ENCODE measurements at regions not wholly inside any gene's neighbourhood (a gene's known extent, or its start where the extent isn't known, plus 50 kb on each side); places are given as distances from the start of the nearest gene placed in this dataset.

DNA sequence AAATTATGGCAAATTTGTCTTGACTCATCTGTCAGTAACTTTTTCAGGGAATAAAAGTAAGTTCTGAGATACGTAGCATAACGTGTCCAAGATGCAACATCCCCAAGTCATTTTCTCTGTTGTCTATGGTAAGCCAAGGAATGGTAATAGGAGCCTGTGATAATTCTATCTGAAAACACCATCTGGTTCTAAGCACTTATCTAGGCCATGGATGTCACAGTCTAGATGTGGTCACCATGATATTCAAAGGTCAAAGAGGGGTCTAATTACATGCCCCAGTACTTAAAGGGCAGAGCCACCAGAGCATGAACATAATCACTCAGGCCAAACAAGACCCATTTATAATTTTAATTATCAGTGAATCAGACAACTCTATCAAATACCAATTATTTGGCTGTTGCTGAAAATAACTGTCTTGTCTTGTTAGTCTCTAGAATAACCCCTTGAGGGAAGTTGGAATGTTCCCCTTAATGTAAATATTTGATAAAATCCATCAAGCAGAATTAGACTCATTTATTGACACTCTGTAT, 225.1 kb upstream of the MPPED2 start:
- no peak overlapping the region for H3K9ac ChIP-seq (ENCODE audit: low read length in 5 of 5)
- H3K9me3 ChIP-seq (ENCODE audit: control insufficient read depth in 5 of 5, low read length in 5 of 5) = no peaks in the 10 kb centered on the region
- H3K4me3 ChIP-seq (ENCODE audit: low read depth in 1 of 5, low read length in 5 of 5) = no peak overlapping the region
- no peak overlapping the region for H3K27ac ChIP-seq (ENCODE audit: low read depth, low read length)
- no peaks in the 10 kb centered on the region for H3K36me3 ChIP-seq (ENCODE audit: control insufficient read depth in 5 of 5, insufficient read depth in 5 of 5, low read length in 5 of 5)
- H3K27me3 ChIP-seq (ENCODE audit: control insufficient read depth in 5 of 5, insufficient read depth in 4 of 5, low read length in 5 of 5) = no peaks in the 10 kb centered on the region
- peaks cover 0 to under 1% (median 0%) of the 10 kb centered on the region in 5 donors for H3K4me1 ChIP-seq (ENCODE audit: control insufficient read depth in 5 of 5, insufficient read depth in 5 of 5, low read length in 5 of 5)

DNA sequence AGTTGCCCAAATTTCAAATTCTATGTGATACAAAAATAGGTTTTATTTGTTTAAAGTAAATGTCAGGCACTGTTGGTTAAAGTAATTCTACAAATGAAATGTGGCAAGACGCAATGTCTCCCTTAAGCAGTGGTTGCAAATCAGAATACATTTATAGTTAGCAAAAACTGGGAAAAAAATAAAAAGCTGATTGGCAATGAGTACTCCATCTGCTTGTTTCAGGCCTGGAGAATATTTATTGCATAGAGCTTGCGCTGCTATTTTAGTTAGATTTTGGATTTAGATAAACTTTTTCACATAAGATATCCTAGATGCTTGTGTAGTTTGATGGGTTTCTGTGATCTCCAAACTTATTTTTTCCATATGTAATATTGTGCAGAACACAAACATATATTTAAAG, 224.0 kb upstream of the MPPED2 start:
- Histone ChIP-seq H3K9me3 (ENCODE audit: control insufficient read depth in 5 of 5, low read length in 5 of 5) (no peaks in the 10 kb centered on the region), H3K9ac (ENCODE audit: low read length in 5 of 5) (no peak overlapping the region), H3K4me3 (ENCODE audit: low read depth in 1 of 5, low read length in 5 of 5) (no peak overlapping the region), H3K36me3 (ENCODE audit: control insufficient read depth in 5 of 5, insufficient read depth in 5 of 5, low read length in 5 of 5) (no peaks in the 10 kb centered on the region), H3K27ac (ENCODE audit: low read depth, low read length) (no peak overlapping the region), H3K27me3 (ENCODE audit: control insufficient read depth in 5 of 5, insufficient read depth in 4 of 5, low read length in 5 of 5) (no peaks in the 10 kb centered on the region), H3K4me1 (ENCODE audit: control insufficient read depth in 5 of 5, insufficient read depth in 5 of 5, low read length in 5 of 5) (no peaks in the 10 kb centered on the region)

GRCh38 chr11:30801357-30801756, 215.2 kb upstream of the MPPED2 start:
- Histone ChIP-seq H3K27me3 (ENCODE audit: control insufficient read depth in 5 of 5, insufficient read depth in 4 of 5, low read length in 5 of 5) (no peaks in the 10 kb centered on the region), H3K9me3 (ENCODE audit: control insufficient read depth in 5 of 5, low read length in 5 of 5) (no peaks in the 10 kb centered on the region), H3K4me3 (ENCODE audit: low read depth in 1 of 5, low read length in 5 of 5) (no peak overlapping the region), H3K4me1 (ENCODE audit: control insufficient read depth in 5 of 5, insufficient read depth in 5 of 5, low read length in 5 of 5) (peaks cover 0 to 4% (median 0%) of the 10 kb centered on the region in 5 donors), H3K9ac (ENCODE audit: low read length in 5 of 5) (no peak overlapping the region), H3K36me3 (ENCODE audit: control insufficient read depth in 5 of 5, insufficient read depth in 5 of 5, low read length in 5 of 5) (no peaks in the 10 kb centered on the region), H3K27ac (ENCODE audit: low read depth, low read length) (no peak overlapping the region)

DNA sequence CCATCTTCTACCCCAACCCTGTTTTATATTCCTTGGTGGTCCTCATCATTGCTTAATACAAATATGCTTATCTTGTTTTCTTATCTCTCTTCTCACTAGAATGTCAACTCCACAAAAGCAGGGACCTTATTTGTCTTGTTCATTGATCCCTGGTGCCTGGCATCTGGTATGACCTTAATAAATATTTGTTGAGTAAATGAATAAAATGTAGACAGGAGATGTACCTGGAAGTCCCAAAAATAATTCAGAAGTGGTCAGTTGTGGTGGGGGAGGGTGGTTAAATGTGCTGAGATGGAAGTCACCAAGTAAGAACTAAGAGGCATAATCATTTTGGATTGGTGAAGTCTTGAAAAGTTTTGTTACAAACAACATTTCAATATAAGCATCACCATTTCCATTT, 214.8 kb upstream of the MPPED2 start:
- Histone ChIP-seq H3K27ac (ENCODE audit: low read depth, low read length) (no peak overlapping the region), H3K4me3 (ENCODE audit: low read depth in 1 of 5, low read length in 5 of 5) (no peak overlapping the region), H3K9ac (ENCODE audit: low read length in 5 of 5) (no peak overlapping the region)

DNA sequence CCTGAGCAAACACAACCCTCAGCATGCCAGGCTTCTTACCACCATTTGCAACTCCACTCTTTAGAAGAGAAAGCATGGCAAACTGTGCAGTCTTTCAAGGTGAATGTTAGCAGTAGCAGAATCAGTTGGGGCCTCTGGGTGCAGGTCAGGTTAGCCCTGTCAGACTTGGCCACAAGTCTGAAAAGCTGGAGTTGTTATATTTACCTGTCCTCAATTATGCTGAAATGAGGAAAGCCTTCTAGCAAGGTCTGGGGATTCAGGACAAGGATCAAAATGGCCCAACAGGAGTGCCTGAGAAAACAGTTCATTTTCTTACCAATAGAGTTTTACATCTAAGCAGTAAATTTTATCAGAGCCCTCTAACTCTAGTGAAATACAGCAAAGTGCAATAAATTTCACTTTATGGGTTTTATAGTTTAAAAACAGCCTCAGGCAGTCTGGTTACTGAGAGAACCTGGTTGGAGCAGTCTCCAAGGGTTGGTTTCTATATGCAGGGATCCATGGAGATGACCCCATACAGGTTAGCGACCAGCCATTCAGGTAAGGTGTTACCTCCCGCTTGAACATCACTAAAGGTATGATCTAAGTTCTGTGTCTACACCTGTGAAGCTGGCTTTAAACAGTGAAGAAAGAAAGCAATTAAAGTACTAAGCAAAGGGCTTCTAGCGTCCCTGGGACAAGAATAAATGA, 212.5 kb upstream of the MPPED2 start:
- Histone ChIP-seq H3K27me3 (ENCODE audit: control insufficient read depth in 5 of 5, insufficient read depth in 4 of 5, low read length in 5 of 5) (no peaks in the 10 kb centered on the region), H3K9ac (ENCODE audit: low read length in 5 of 5) (no peak overlapping the region), H3K9me3 (ENCODE audit: control insufficient read depth in 5 of 5, low read length in 5 of 5) (no peaks in the 10 kb centered on the region), H3K27ac (ENCODE audit: low read depth, low read length) (no peak overlapping the region), H3K4me1 (ENCODE audit: control insufficient read depth in 5 of 5, insufficient read depth in 5 of 5, low read length in 5 of 5) (peaks cover 0 to 4% (median 0%) of the 10 kb centered on the region in 5 donors), H3K36me3 (ENCODE audit: control insufficient read depth in 5 of 5, insufficient read depth in 5 of 5, low read length in 5 of 5) (no peaks in the 10 kb centered on the region), H3K4me3 (ENCODE audit: low read depth in 1 of 5, low read length in 5 of 5) (no peak overlapping the region)

More for the DNA sequence above, 214.8 kb upstream of the MPPED2 start:
- Histone ChIP-seq H3K9me3 (ENCODE audit: control insufficient read depth in 5 of 5, low read length in 5 of 5) (no peaks in the 10 kb centered on the region), H3K36me3 (ENCODE audit: control insufficient read depth in 5 of 5, insufficient read depth in 5 of 5, low read length in 5 of 5) (no peaks in the 10 kb centered on the region), H3K27me3 (ENCODE audit: control insufficient read depth in 5 of 5, insufficient read depth in 4 of 5, low read length in 5 of 5) (no peaks in the 10 kb centered on the region), H3K4me1 (ENCODE audit: control insufficient read depth in 5 of 5, insufficient read depth in 5 of 5, low read length in 5 of 5) (peaks cover 0 to 4% (median 0%) of the 10 kb centered on the region in 5 donors)

DNA sequence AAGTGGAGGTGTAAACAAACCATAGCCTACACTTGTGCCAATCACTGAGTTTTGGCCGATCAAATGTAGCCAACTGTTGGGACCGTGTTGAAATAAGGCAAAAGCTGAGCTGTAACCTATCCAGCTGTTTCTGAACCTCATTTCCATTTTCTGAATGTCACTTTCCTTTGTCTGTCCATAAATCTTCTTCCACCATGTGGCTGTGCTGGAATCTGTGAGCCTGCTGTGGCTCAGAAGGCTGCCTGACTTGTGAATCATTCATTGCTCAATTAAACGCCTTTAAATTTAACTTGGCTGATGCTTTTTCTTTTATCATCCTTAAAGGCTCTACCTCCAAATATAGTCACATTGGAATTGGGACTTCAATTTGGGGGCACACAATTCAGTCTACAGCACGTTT, 203.1 kb upstream of the MPPED2 start:
- H3K4me1 ChIP-seq (ENCODE audit: control insufficient read depth in 5 of 5, insufficient read depth in 5 of 5, low read length in 5 of 5) = peaks cover 0 to 22% (median 0%) of the 10 kb centered on the region in 5 donors
- H3K27ac ChIP-seq (ENCODE audit: low read depth, low read length) = no peak overlapping the region
- H3K9ac ChIP-seq (ENCODE audit: low read length in 5 of 5) = no peak overlapping the region
- no peaks in the 10 kb centered on the region for H3K27me3 ChIP-seq (ENCODE audit: control insufficient read depth in 5 of 5, insufficient read depth in 4 of 5, low read length in 5 of 5)
- H3K9me3 ChIP-seq (ENCODE audit: control insufficient read depth in 5 of 5, low read length in 5 of 5) = no peaks in the 10 kb centered on the region
- H3K4me3 ChIP-seq (ENCODE audit: low read depth in 1 of 5, low read length in 5 of 5) = no peak overlapping the region
- H3K36me3 ChIP-seq (ENCODE audit: control insufficient read depth in 5 of 5, insufficient read depth in 5 of 5, low read length in 5 of 5) = no peaks in the 10 kb centered on the region

DNA sequence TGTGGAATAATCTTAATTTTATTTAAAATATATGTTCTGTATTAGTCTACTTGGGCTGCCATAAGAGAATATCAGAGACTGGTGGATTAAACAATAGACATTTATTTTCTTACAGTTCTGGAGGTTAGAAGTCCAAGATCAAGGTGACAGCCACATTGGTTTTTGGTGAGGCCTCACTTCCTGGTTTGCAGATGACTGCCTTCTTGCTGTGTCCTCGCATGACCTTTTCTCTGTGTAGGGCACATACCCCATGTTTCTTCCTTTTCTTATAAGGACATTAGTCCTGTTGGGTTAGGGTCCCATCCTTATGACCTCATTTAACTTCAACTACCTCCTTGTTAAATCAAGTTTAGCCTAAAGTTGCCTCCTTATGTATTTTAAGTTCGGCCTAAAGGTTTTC, 202.7 kb upstream of the MPPED2 start:
- Histone ChIP-seq H3K36me3 (ENCODE audit: control insufficient read depth in 5 of 5, insufficient read depth in 5 of 5, low read length in 5 of 5) (no peaks in the 10 kb centered on the region), H3K4me1 (ENCODE audit: control insufficient read depth in 5 of 5, insufficient read depth in 5 of 5, low read length in 5 of 5) (peaks cover 0 to 26% (median 2%) of the 10 kb centered on the region in 5 donors), H3K27me3 (ENCODE audit: control insufficient read depth in 5 of 5, insufficient read depth in 4 of 5, low read length in 5 of 5) (no peaks in the 10 kb centered on the region), H3K27ac (ENCODE audit: low read depth, low read length) (no peak overlapping the region), H3K9me3 (ENCODE audit: control insufficient read depth in 5 of 5, low read length in 5 of 5) (no peaks in the 10 kb centered on the region), H3K9ac (ENCODE audit: low read length in 5 of 5) (no peak overlapping the region), H3K4me3 (ENCODE audit: low read depth in 1 of 5, low read length in 5 of 5) (no peak overlapping the region)

DNA sequence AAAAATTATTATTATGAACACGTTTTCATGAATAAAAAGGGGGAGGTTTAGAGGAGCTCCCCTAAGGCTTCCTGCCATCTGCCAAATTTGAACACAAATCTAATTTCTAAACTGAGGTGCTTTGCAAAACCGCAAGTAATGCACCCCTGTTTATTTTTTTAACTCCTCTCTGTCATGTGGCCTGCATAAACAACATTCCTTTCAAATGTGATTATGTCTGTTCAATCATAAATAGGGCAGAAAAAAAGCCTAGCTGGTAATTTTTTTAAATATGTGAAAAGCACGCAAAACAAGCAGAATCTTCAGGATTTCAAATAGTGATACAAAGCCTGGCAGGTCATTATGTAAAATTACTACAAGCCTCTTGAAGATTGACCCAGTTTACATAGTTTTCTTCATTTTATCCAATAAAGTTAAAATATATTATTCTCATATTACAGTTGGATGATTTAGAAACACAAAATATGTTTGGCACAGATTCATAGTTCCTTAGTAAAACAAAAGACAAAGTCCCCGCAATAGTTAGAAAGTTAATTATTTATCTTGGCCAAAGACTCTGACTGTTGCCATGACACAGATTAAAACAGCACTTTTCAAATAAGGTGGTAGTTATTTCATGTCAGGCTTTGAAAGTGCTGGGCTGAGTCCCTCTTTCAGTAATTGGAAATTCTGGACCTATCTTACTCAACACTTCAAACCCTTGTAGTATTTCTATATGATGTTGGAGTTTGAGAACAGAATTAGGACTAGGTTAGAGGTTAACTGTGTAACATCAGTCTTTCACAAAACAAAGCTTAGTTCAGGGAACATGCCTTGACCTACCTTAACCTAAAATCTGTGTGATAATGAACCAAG, 200.3 kb upstream of the MPPED2 start:
- H3K27me3 ChIP-seq (ENCODE audit: control insufficient read depth in 5 of 5, insufficient read depth in 4 of 5, low read length in 5 of 5) = no peaks in the 10 kb centered on the region
- H3K4me3 ChIP-seq (ENCODE audit: low read depth in 1 of 5, low read length in 5 of 5) = no peak overlapping the region
- H3K9ac ChIP-seq (ENCODE audit: low read length in 5 of 5) = no peak overlapping the region
- no peaks in the 10 kb centered on the region for H3K36me3 ChIP-seq (ENCODE audit: control insufficient read depth in 5 of 5, insufficient read depth in 5 of 5, low read length in 5 of 5)
- H3K4me1 ChIP-seq (ENCODE audit: control insufficient read depth in 5 of 5, insufficient read depth in 5 of 5, low read length in 5 of 5) = peaks cover 0 to 35% (median 8%) of the 10 kb centered on the region in 5 donors
- H3K27ac ChIP-seq (ENCODE audit: low read depth, low read length) = no peak overlapping the region
- H3K9me3 ChIP-seq (ENCODE audit: control insufficient read depth in 5 of 5, low read length in 5 of 5) = no peaks in the 10 kb centered on the region

GRCh38 chr11:30778596-30778995, 192.4 kb upstream of the MPPED2 start:
- H3K4me1 ChIP-seq (ENCODE audit: control insufficient read depth in 5 of 5, insufficient read depth in 5 of 5, low read length in 5 of 5) = peaks cover 0 to 26% (median 6%) of the 10 kb centered on the region in 5 donors
- H3K9ac ChIP-seq (ENCODE audit: low read length in 5 of 5) = no peak overlapping the region
- no peak overlapping the region for H3K4me3 ChIP-seq (ENCODE audit: low read depth in 1 of 5, low read length in 5 of 5)
- H3K27me3 ChIP-seq (ENCODE audit: control insufficient read depth in 5 of 5, insufficient read depth in 4 of 5, low read length in 5 of 5) = no peaks in the 10 kb centered on the region
- no peaks in the 10 kb centered on the region for H3K9me3 ChIP-seq (ENCODE audit: control insufficient read depth in 5 of 5, low read length in 5 of 5)
- H3K36me3 ChIP-seq (ENCODE audit: control insufficient read depth in 5 of 5, insufficient read depth in 5 of 5, low read length in 5 of 5) = no peaks in the 10 kb centered on the region
- H3K27ac ChIP-seq (ENCODE audit: low read depth, low read length) = no peak overlapping the region

GRCh38 chr11:30775233-30775522, 189.0 kb upstream of the MPPED2 start:
- peak overlapping the region in 2 of 5 donors; percentile 41 to 57 for H3K4me3 ChIP-seq (ENCODE audit: low read depth in 1 of 5, low read length in 5 of 5)
- H3K27ac ChIP-seq (ENCODE audit: low read depth, low read length) = no peak overlapping the region
- H3K4me1 ChIP-seq (ENCODE audit: control insufficient read depth in 5 of 5, insufficient read depth in 5 of 5, low read length in 5 of 5) = peaks cover 0 to 14% (median 0%) of the 10 kb centered on the region in 5 donors
- no peaks in the 10 kb centered on the region for H3K36me3 ChIP-seq (ENCODE audit: control insufficient read depth in 5 of 5, insufficient read depth in 5 of 5, low read length in 5 of 5)
- no peaks in the 10 kb centered on the region for H3K9me3 ChIP-seq (ENCODE audit: control insufficient read depth in 5 of 5, low read length in 5 of 5)
- no peak overlapping the region for H3K9ac ChIP-seq (ENCODE audit: low read length in 5 of 5)
- no peaks in the 10 kb centered on the region for H3K27me3 ChIP-seq (ENCODE audit: control insufficient read depth in 5 of 5, insufficient read depth in 4 of 5, low read length in 5 of 5)
